ENCODE measurements at regions not wholly inside any gene's neighbourhood (a gene's known extent, or its start where the extent isn't known, plus 50 kb on each side); places are given as distances from the start of the nearest gene placed in this dataset.
"Not testable (repeated sequence)": the region's sequence is repeated elsewhere in the genome, so short reads cannot be mapped to it uniquely, and the experiment has no call there.

GRCh38 chr13:43946281-43946680 lies 66.6 kb downstream of the LACC1 start:
- no peak for DNase-seq (ENCODE audit: low read depth in 2 of 2)

- no peak for DNase-seq (ENCODE audit: low read depth in 2 of 2)
Observed at GRCh38 chr13:43947897-43948458, 68.3 kb downstream of the LACC1 start.

- no peak for DNase-seq (ENCODE audit: low read depth in 2 of 2)
Observed at GRCh38 chr13:43953370-43953769, 73.7 kb downstream of the LACC1 start.

GRCh38 chr13:43956975-43957374 lies 77.3 kb downstream of the LACC1 start:
- not testable (repeated sequence) for DNase-seq (ENCODE audit: low read depth in 2 of 2)

- no peak for DNase-seq (ENCODE audit: low read depth in 2 of 2)
Observed at GRCh38 chr13:43959291-43959690, 79.6 kb downstream of the LACC1 start.

- no peak for DNase-seq (ENCODE audit: low read depth in 2 of 2)
Observed at GRCh38 chr13:43961909-43962308, 82.2 kb downstream of the LACC1 start.

GRCh38 chr13:43963726-43964125 lies 84.0 kb downstream of the LACC1 start:
- no peak for DNase-seq (ENCODE audit: low read depth in 2 of 2)

GRCh38 chr13:43964698-43965458 lies 85.2 kb downstream of the LACC1 start:
- DNase-seq (ENCODE audit: low read depth in 2 of 2), result no peak

- no peak for DNase-seq (ENCODE audit: low read depth in 2 of 2)
Observed at GRCh38 chr13:43965459-43965845, 85.7 kb downstream of the LACC1 start.

GRCh38 chr13:43968251-43968942 lies 88.7 kb downstream of the LACC1 start:
- not testable (repeated sequence) for DNase-seq (ENCODE audit: low read depth in 2 of 2)

GRCh38 chr13:43968943-43969690 lies 89.4 kb downstream of the LACC1 start:
- DNase-seq (ENCODE audit: low read depth in 2 of 2), result not testable (repeated sequence)

- not testable (repeated sequence) for DNase-seq (ENCODE audit: low read depth in 2 of 2)
Observed at GRCh38 chr13:43969919-43970318, 90.2 kb downstream of the LACC1 start.

- DNase-seq (ENCODE audit: low read depth in 2 of 2), result not testable (repeated sequence)
Observed at GRCh38 chr13:43970520-43971242, 91.0 kb downstream of the LACC1 start.

GRCh38 chr13:43971324-43971723 lies 91.6 kb downstream of the LACC1 start:
- DNase-seq (ENCODE audit: low read depth in 2 of 2), result not testable (repeated sequence)

- no peak for DNase-seq (ENCODE audit: low read depth in 2 of 2)
Observed at GRCh38 chr13:43977911-43978310, 98.2 kb downstream of the LACC1 start.

GRCh38 chr13:43978688-43979087 lies 99.0 kb downstream of the LACC1 start:
- no peak for DNase-seq (ENCODE audit: low read depth in 2 of 2)

- DNase-seq (ENCODE audit: low read depth in 2 of 2), result no peak
Observed at GRCh38 chr13:43979492-43979891, 99.8 kb downstream of the LACC1 start.

GRCh38 chr13:43980587-43980986 lies 100.9 kb downstream of the LACC1 start:
- DNase-seq (ENCODE audit: low read depth in 2 of 2), result no peak

GRCh38 chr13:43981091-43981490 lies 101.4 kb downstream of the LACC1 start:
- DNase-seq (ENCODE audit: low read depth in 2 of 2), result no peak

- no peak for DNase-seq (ENCODE audit: low read depth in 2 of 2)
Observed at GRCh38 chr13:43981512-43982301, 102.0 kb downstream of the LACC1 start.

- no peak for DNase-seq (ENCODE audit: low read depth in 2 of 2)
Observed at GRCh38 chr13:43983373-43983772, 103.7 kb downstream of the LACC1 start.

Data from stimulated activated CD8-positive, alpha-beta memory T cell treated with anti-CD3 and anti-CD28 coated beads, Interleukin-7, amount 100 ng/mL, for 1 hour (primary cell).